Immature natural killer cell (primary cell): ENCODE measurements at regions not wholly inside any gene's neighbourhood (a gene's known extent, or its start where the extent isn't known, plus 50 kb on each side); places are given as distances from the start of the nearest gene placed in this dataset.

Source experiments
- DNase-seq, 3 donors: peaks; one replicate each; pipeline ENCODE4 v3.0.0; 2022; ENCODE audit warnings: mixed read lengths in 1 of 3
- H3K27ac Mint-ChIP-seq, 6 donors: one replicate each; pipeline ENCODE4 v1.8.0; 2020; ENCODE audit warnings: mixed read lengths in 6 of 6, mild to moderate bottlenecking in 5 of 6, inconsistent platforms in 4 of 6, moderate library complexity in 3 of 6
- H3K27me3 Mint-ChIP-seq, 3 donors: one replicate each; pipeline ENCODE4 v1.8.0; 2020 to 2021; ENCODE audit warnings: low read depth in 3 of 3, mild to moderate bottlenecking in 3 of 3, mixed read lengths in 3 of 3, moderate library complexity in 3 of 3, inconsistent platforms in 1 of 3
- H3K36me3 Mint-ChIP-seq, 3 donors: one replicate each; pipeline ENCODE4 v1.8.0; 2020; ENCODE audit warnings: mixed read lengths in 3 of 3, inconsistent platforms in 2 of 3, mild to moderate bottlenecking in 2 of 3
- H3K4me1 Mint-ChIP-seq, 2 donors: one replicate each; pipeline ENCODE4 v1.8.0; 2020; ENCODE audit warnings: inconsistent platforms in 2 of 2, mild to moderate bottlenecking in 2 of 2, mixed read lengths in 2 of 2, moderate library complexity in 1 of 2
- H3K4me3 Mint-ChIP-seq, 5 donors: one replicate each; pipeline ENCODE4 v1.8.0; 2020; ENCODE audit warnings: mild to moderate bottlenecking in 5 of 5, mixed read lengths in 5 of 5, inconsistent platforms in 3 of 5, moderate library complexity in 3 of 5
- H3K9me3 Mint-ChIP-seq, 6 donors: one replicate each; pipeline ENCODE4 v1.8.0; 2020; ENCODE audit warnings: mild to moderate bottlenecking in 6 of 6, mixed read lengths in 6 of 6, inconsistent platforms in 4 of 6, moderate library complexity in 3 of 6

GRCh38 chr10:131737543-131738395 lies 163.0 kb upstream of the PPP2R2D start:
- no peak overlapping the region for H3K27ac Mint-ChIP-seq
- H3K4me1 Mint-ChIP-seq = no peaks in the 10 kb centered on the region
- H3K36me3 Mint-ChIP-seq = no peaks in the 10 kb centered on the region
- no peak for DNase-seq
- no peak overlapping the region for H3K4me3 Mint-ChIP-seq
- H3K27me3 Mint-ChIP-seq = peaks cover 0 to 4% (median 3%) of the 10 kb centered on the region in 3 donors
- H3K9me3 Mint-ChIP-seq = no peaks in the 10 kb centered on the region

- no peaks in the 10 kb centered on the region for H3K9me3 Mint-ChIP-seq
- no peaks in the 10 kb centered on the region for H3K4me1 Mint-ChIP-seq
- no peak overlapping the region for H3K27ac Mint-ChIP-seq
- no peak overlapping the region for H3K4me3 Mint-ChIP-seq
- no peak for DNase-seq
- H3K27me3 Mint-ChIP-seq = peaks cover 0 to 4% (median 2%) of the 10 kb centered on the region in 3 donors
- H3K36me3 Mint-ChIP-seq = no peaks in the 10 kb centered on the region
Measured at GRCh38 chr10:131738396-131738735, 162.4 kb upstream of the PPP2R2D start.

- H3K27ac Mint-ChIP-seq = no peak overlapping the region
- no peak overlapping the region for H3K4me3 Mint-ChIP-seq
- H3K27me3 Mint-ChIP-seq = peaks cover 0 to 5% (median 4%) of the 10 kb centered on the region in 3 donors
Measured at GRCh38 chr10:131739206-131739605, 161.6 kb upstream of the PPP2R2D start.

GRCh38 chr10:131742500-131742951 lies 158.3 kb upstream of the PPP2R2D start:
- no peak overlapping the region for H3K4me3 Mint-ChIP-seq
- H3K4me1 Mint-ChIP-seq = no peaks in the 10 kb centered on the region
- H3K9me3 Mint-ChIP-seq = no peaks in the 10 kb centered on the region
- peaks cover 0 to 6% (median 3%) of the 10 kb centered on the region in 3 donors for H3K27me3 Mint-ChIP-seq
- no peak overlapping the region for H3K27ac Mint-ChIP-seq
- DNase-seq = no peak
- no peaks in the 10 kb centered on the region for H3K36me3 Mint-ChIP-seq

More at GRCh38 chr10:131739206-131739605, 161.6 kb upstream of the PPP2R2D start:
- no peaks in the 10 kb centered on the region for H3K4me1 Mint-ChIP-seq
- H3K9me3 Mint-ChIP-seq = no peaks in the 10 kb centered on the region
- DNase-seq = no peak
- no peaks in the 10 kb centered on the region for H3K36me3 Mint-ChIP-seq

GRCh38 chr10:131743190-131744151 lies 157.3 kb upstream of the PPP2R2D start:
- DNase-seq = no peak
- Mint-ChIP-seq H3K36me3 (no peaks in the 10 kb centered on the region), H3K4me3 (no peak overlapping the region), H3K27me3 (peaks cover 0 to 6% (median 3%) of the 10 kb centered on the region in 3 donors), H3K27ac (no peak overlapping the region), H3K9me3 (peaks cover 0 to under 1% (median 0%) of the 10 kb centered on the region in 6 donors), H3K4me1 (no peaks in the 10 kb centered on the region)

GRCh38 chr10:131744346-131744745 lies 156.5 kb upstream of the PPP2R2D start:
- Mint-ChIP-seq H3K36me3 (no peaks in the 10 kb centered on the region), H3K9me3 (peaks cover 0 to 3% (median 0%) of the 10 kb centered on the region in 6 donors), H3K27ac (no peak overlapping the region), H3K27me3 (peaks cover 0 to 6% (median 3%) of the 10 kb centered on the region in 3 donors), H3K4me1 (no peaks in the 10 kb centered on the region), H3K4me3 (no peak overlapping the region)
- no peak for DNase-seq

GRCh38 chr10:131745591-131745990 lies 155.2 kb upstream of the PPP2R2D start:
- Mint-ChIP-seq H3K36me3 (no peaks in the 10 kb centered on the region), H3K9me3 (peaks cover 0 to 3% (median 0%) of the 10 kb centered on the region in 6 donors), H3K27me3 (peaks cover 0 to 6% (median 3%) of the 10 kb centered on the region in 3 donors), H3K4me3 (no peak overlapping the region), H3K27ac (no peak overlapping the region), H3K4me1 (no peaks in the 10 kb centered on the region)
- DNase-seq = no peak

GRCh38 chr10:131746241-131746711 lies 154.5 kb upstream of the PPP2R2D start:
- Mint-ChIP-seq H3K9me3 (peaks cover 0 to 3% (median 0%) of the 10 kb centered on the region in 6 donors), H3K4me3 (no peak overlapping the region), H3K36me3 (no peaks in the 10 kb centered on the region), H3K27me3 (peaks cover 0 to 6% (median 3%) of the 10 kb centered on the region in 3 donors), H3K4me1 (no peaks in the 10 kb centered on the region), H3K27ac (no peak overlapping the region)
- no peak for DNase-seq

- no peak overlapping the region for H3K4me3 Mint-ChIP-seq
- no peak overlapping the region for H3K27ac Mint-ChIP-seq
- H3K27me3 Mint-ChIP-seq = peaks cover 0 to 6% (median 3%) of the 10 kb centered on the region in 3 donors
- DNase-seq = no peak
- no peaks in the 10 kb centered on the region for H3K36me3 Mint-ChIP-seq
- peaks cover 0 to 3% (median 0%) of the 10 kb centered on the region in 6 donors for H3K9me3 Mint-ChIP-seq
- H3K4me1 Mint-ChIP-seq = no peaks in the 10 kb centered on the region
Measured at GRCh38 chr10:131746785-131747184, 154.0 kb upstream of the PPP2R2D start.

GRCh38 chr10:131747251-131747650 lies 153.6 kb upstream of the PPP2R2D start:
- H3K36me3 Mint-ChIP-seq = no peaks in the 10 kb centered on the region
- no peak overlapping the region for H3K27ac Mint-ChIP-seq
- peaks cover 0 to 6% (median 3%) of the 10 kb centered on the region in 3 donors for H3K27me3 Mint-ChIP-seq
- no peaks in the 10 kb centered on the region for H3K4me1 Mint-ChIP-seq
- no peak overlapping the region for H3K4me3 Mint-ChIP-seq
- DNase-seq = no peak
- peaks cover 0 to 3% (median 0%) of the 10 kb centered on the region in 6 donors for H3K9me3 Mint-ChIP-seq

GRCh38 chr10:131747791-131748190 lies 153.0 kb upstream of the PPP2R2D start:
- DNase-seq = no peak
- H3K27me3 Mint-ChIP-seq = peaks cover 0 to 6% (median 3%) of the 10 kb centered on the region in 3 donors

GRCh38 chr10:131748191-131748590 lies 152.6 kb upstream of the PPP2R2D start:
- H3K9me3 Mint-ChIP-seq = peaks cover 0 to 3% (median 0%) of the 10 kb centered on the region in 6 donors
- H3K27me3 Mint-ChIP-seq = peaks cover 0 to 6% (median 3%) of the 10 kb centered on the region in 3 donors
- H3K36me3 Mint-ChIP-seq = no peaks in the 10 kb centered on the region
- peak overlapping the region in 1 of 5 donors; percentile 36 for H3K4me3 Mint-ChIP-seq
- no peak overlapping the region for H3K27ac Mint-ChIP-seq
- no peak for DNase-seq
- no peaks in the 10 kb centered on the region for H3K4me1 Mint-ChIP-seq

More at GRCh38 chr10:131747791-131748190, 153.0 kb upstream of the PPP2R2D start:
- H3K9me3 Mint-ChIP-seq = peaks cover 0 to 3% (median 0%) of the 10 kb centered on the region in 6 donors
- no peak overlapping the region for H3K4me3 Mint-ChIP-seq
- H3K4me1 Mint-ChIP-seq = no peaks in the 10 kb centered on the region
- no peak overlapping the region for H3K27ac Mint-ChIP-seq
- no peaks in the 10 kb centered on the region for H3K36me3 Mint-ChIP-seq

- H3K4me1 Mint-ChIP-seq = no peaks in the 10 kb centered on the region
- peaks cover 0 to 6% (median 2%) of the 10 kb centered on the region in 3 donors for H3K27me3 Mint-ChIP-seq
- H3K4me3 Mint-ChIP-seq = no peak overlapping the region
- H3K27ac Mint-ChIP-seq = no peak overlapping the region
- no peak for DNase-seq
- H3K9me3 Mint-ChIP-seq = peaks cover 0 to 3% (median 0%) of the 10 kb centered on the region in 6 donors
- H3K36me3 Mint-ChIP-seq = no peaks in the 10 kb centered on the region
Measured at GRCh38 chr10:131748831-131749766, 151.7 kb upstream of the PPP2R2D start.
